HK-2 (cell line): ENCODE measurements at regions not wholly inside any gene's neighbourhood (a gene's known extent, or its start where the extent isn't known, plus 50 kb on each side); places are given as distances from the start of the nearest gene placed in this dataset.

Experiments used
- DNase-seq: peaks from one replicate; pipeline ENCODE4 v3.0.0-alpha.2; 2018; ENCODE audit not compliant: unreplicated experiment

GRCh38 chr16:26877421-26877820 is 189.3 kb upstream of the C16orf82 start:
- DNase-seq: no peak

- no peak for DNase-seq
These were observed 181.1 kb upstream of the C16orf82 start for GRCh38 chr16:26885674-26886073.

- DNase-seq: no peak
These were observed 177.0 kb upstream of the C16orf82 start for GRCh38 chr16:26889740-26890139.

- no peak for DNase-seq
These were observed 168.5 kb upstream of the C16orf82 start for GRCh38 chr16:26898200-26898599.

- no peak for DNase-seq
These were observed 165.4 kb upstream of the C16orf82 start for GRCh38 chr16:26901196-26901861.

GRCh38 chr16:26901983-26902382 is 164.7 kb upstream of the C16orf82 start:
- no peak for DNase-seq

- no peak for DNase-seq
These were observed 161.4 kb upstream of the C16orf82 start for GRCh38 chr16:26905336-26905735.

- DNase-seq: no peak
These were observed 157.1 kb upstream of the C16orf82 start for GRCh38 chr16:26909623-26910022.

GRCh38 chr16:26911436-26911835 is 155.3 kb upstream of the C16orf82 start:
- no peak for DNase-seq

GRCh38 chr16:26913851-26914250 is 152.9 kb upstream of the C16orf82 start:
- no peak for DNase-seq

GRCh38 chr16:26930786-26931581 is 135.7 kb upstream of the C16orf82 start:
- DNase-seq: no peak

GRCh38 chr16:26950636-26951035 is 116.1 kb upstream of the C16orf82 start:
- DNase-seq: no peak

- DNase-seq: no peak
These were observed 114.8 kb upstream of the C16orf82 start for GRCh38 chr16:26951950-26952349.

- no peak for DNase-seq
These were observed 114.3 kb upstream of the C16orf82 start for GRCh38 chr16:26952411-26952810.

- DNase-seq: no peak
These were observed 109.4 kb upstream of the C16orf82 start for GRCh38 chr16:26957283-26957859.

- no peak for DNase-seq
These were observed 107.2 kb upstream of the C16orf82 start for GRCh38 chr16:26959416-26960009.

- no peak for DNase-seq
These were observed 105.3 kb upstream of the C16orf82 start for GRCh38 chr16:26961459-26961858.

GRCh38 chr16:26963109-26963508 is 103.6 kb upstream of the C16orf82 start:
- no peak for DNase-seq

- DNase-seq: no peak
These were observed 97.0 kb upstream of the C16orf82 start for GRCh38 chr16:26969589-26970231.

GRCh38 chr16:26970292-26970691 is 96.4 kb upstream of the C16orf82 start:
- no peak for DNase-seq

GRCh38 chr16:26976873-26977272 is 89.9 kb upstream of the C16orf82 start:
- no peak for DNase-seq
